DOHH2 (cell line): ENCODE measurements at regions not wholly inside any gene's neighbourhood (a gene's known extent, or its start where the extent isn't known, plus 50 kb on each side); places are given as distances from the start of the nearest gene placed in this dataset.

ENCODE experiments used
- H3F3A ChIP-seq: fragments of 200-600 bp; sonication (generic), shearing (Covaris generic); 2 replicates; pipeline ENCODE4 v1.6.0; 2016; ENCODE audit warnings: antibody characterized with exemption, mild to moderate bottlenecking; ENCODE audit not compliant: control insufficient read depth, insufficient read depth
- H3K27ac ChIP-seq: fragments of 200-600 bp; sonication (generic); 2 replicates; pipeline ENCODE4 v1.5.1; 2014; ENCODE audit warnings: low read depth, mild to moderate bottlenecking, low read length, moderate library complexity
- H3K27me3 ChIP-seq: fragments of 200-600 bp; sonication (generic); 2 replicates; pipeline ENCODE4 v1.6.1; 2014; ENCODE audit warnings: mild to moderate bottlenecking, low read length, mixed read lengths; ENCODE audit not compliant: control insufficient read depth
- H3K36me3 ChIP-seq: fragments of 200-600 bp; sonication (generic); 2 replicates; pipeline ENCODE4 v1.6.1; 2014; ENCODE audit warnings: mild to moderate bottlenecking, low read length, moderate library complexity, mixed read lengths; ENCODE audit not compliant: control insufficient read depth
- H3K4me1 ChIP-seq: fragments of 200-600 bp; sonication (generic); 2 replicates; pipeline ENCODE4 v1.6.1; 2014; ENCODE audit warnings: mild to moderate bottlenecking, low read length, mixed read lengths; ENCODE audit not compliant: control insufficient read depth
- H3K4me2 ChIP-seq: fragments of 200-600 bp; sonication (generic); 2 replicates; pipeline ENCODE4 v1.6.0; 2014; ENCODE audit warnings: mild to moderate bottlenecking, low read length, moderate library complexity
- H3K4me3 ChIP-seq: fragments of 200-600 bp; sonication (generic); 2 replicates; pipeline ENCODE4 v1.5.1; 2014; ENCODE audit warnings: mild to moderate bottlenecking, low read length, mixed read lengths
- H3K79me2 ChIP-seq: fragments of 200-600 bp; sonication (generic); 2 replicates; pipeline ENCODE4 v1.6.1; 2014; ENCODE audit warnings: mild to moderate bottlenecking, low read length, mixed read lengths; ENCODE audit not compliant: control insufficient read depth
- H3K9me2 ChIP-seq: fragments of 200-600 bp; sonication (generic); replicated peaks from 2 replicates; pipeline ENCODE4 v1.6.1; 2014; ENCODE audit warnings: mild to moderate bottlenecking, low read length, mixed read lengths; ENCODE audit not compliant: control insufficient read depth
- H3K9me3 ChIP-seq: fragments of 200-600 bp; sonication (generic); 2 replicates; pipeline ENCODE4 v1.6.1; 2014; ENCODE audit warnings: antibody characterized with exemption, low read length, mixed read lengths; ENCODE audit not compliant: control insufficient read depth, insufficient read depth
- H4K20me1 ChIP-seq: fragments of 200-600 bp; sonication (generic); 2 replicates; pipeline ENCODE4 v1.6.0; 2014; ENCODE audit warnings: low read depth, mild to moderate bottlenecking, antibody characterized with exemption, low read length, moderate library complexity; ENCODE audit not compliant: control insufficient read depth, insufficient read depth
- CTCF ChIP-seq: fragments of 200-600 bp; sonication (generic); IDR thresholded peaks from one replicate; pipeline ENCODE4 v1.5.1; 2014; ENCODE audit warnings: antibody characterized with exemption, mild to moderate bottlenecking, low read depth, low read length; ENCODE audit not compliant: poor library complexity, severe bottlenecking
- EZH2phosphoT487 ChIP-seq: fragments of 200-600 bp; sonication (generic); IDR thresholded peaks from 2 replicates; pipeline ENCODE4 v1.6.1; 2017; ENCODE audit warnings: borderline replicate concordance, mild to moderate bottlenecking, antibody characterized with exemption, low read length, moderate library complexity, mixed read lengths

GRCh38 chr4:24033626-24034025, 143.8 kb upstream of the PPARGC1A start:
- H3K4me3 ChIP-seq: no peak overlapping the region

GRCh38 chr4:24032371-24032989, 142.6 kb upstream of the PPARGC1A start:
- H3F3A ChIP-seq: no peaks in the 10 kb centered on the region
- H3K9me3 ChIP-seq: no peaks in the 10 kb centered on the region
- no peaks in the 10 kb centered on the region for H3K79me2 ChIP-seq
- no peaks in the 10 kb centered on the region for H3K9me2 ChIP-seq
- H3K36me3 ChIP-seq: no peaks in the 10 kb centered on the region
- no peak for TF ChIP-seq EZH2phosphoT487
- no peak overlapping the region for H3K4me2 ChIP-seq
- no peak overlapping the region for H3K4me3 ChIP-seq
- H3K4me1 ChIP-seq: no peaks in the 10 kb centered on the region
- no peak overlapping the region for H3K27ac ChIP-seq
- no peaks in the 10 kb centered on the region for H4K20me1 ChIP-seq
- H3K27me3 ChIP-seq: no peaks in the 10 kb centered on the region

More at GRCh38 chr4:24033626-24034025, 143.8 kb upstream of the PPARGC1A start:
- Histone ChIP-seq H3K9me3 (no peaks in the 10 kb centered on the region), H3F3A (no peaks in the 10 kb centered on the region), H3K79me2 (no peaks in the 10 kb centered on the region), H3K4me2 (no peak overlapping the region), H3K27me3 (no peaks in the 10 kb centered on the region), H3K36me3 (no peaks in the 10 kb centered on the region), H3K9me2 (no peaks in the 10 kb centered on the region), H3K4me1 (no peaks in the 10 kb centered on the region), H4K20me1 (no peaks in the 10 kb centered on the region), H3K27ac (no peak overlapping the region)
- TF ChIP-seq CTCF (no peak), EZH2phosphoT487 (no peak)

GRCh38 chr4:24026596-24026995, 136.7 kb upstream of the PPARGC1A start:
- H3K79me2 ChIP-seq: no peaks in the 10 kb centered on the region

More at GRCh38 chr4:24026596-24026995, 136.7 kb upstream of the PPARGC1A start:
- Histone ChIP-seq H3K9me3 (no peaks in the 10 kb centered on the region), H3K27ac (no peak overlapping the region), H3K4me1 (no peaks in the 10 kb centered on the region), H4K20me1 (no peaks in the 10 kb centered on the region), H3F3A (no peaks in the 10 kb centered on the region), H3K36me3 (no peaks in the 10 kb centered on the region), H3K9me2 (no peaks in the 10 kb centered on the region), H3K4me3 (no peak overlapping the region), H3K4me2 (no peak overlapping the region), H3K27me3 (no peaks in the 10 kb centered on the region)
- TF ChIP-seq EZH2phosphoT487: no peak
- TF ChIP-seq CTCF: no peak
